Endothelial cell of umbilical vein (primary cell): ENCODE measurements at regions not wholly inside any gene's neighbourhood (a gene's known extent, or its start where the extent isn't known, plus 50 kb on each side); places are given as distances from the start of the nearest gene placed in this dataset.

Experiments
- POLR2A ChIP-seq: IDR thresholded peaks from 2 replicates; pipeline ENCODE4 v1.6.1; 2012; ENCODE audit warnings: low read depth, mild to moderate bottlenecking, control low read depth, low read length
- TF ChIP-seq, protein P1 (sequence below), 2 donors: IDR thresholded peaks; 1 replicate in 1 of 2; 2 replicates in 1 of 2; pipeline ENCODE4 v1.5.1; 2011; ENCODE audit warnings: low read length in 2 of 2, mild to moderate bottlenecking in 2 of 2, moderate library complexity in 2 of 2, control low read depth in 1 of 2, inconsistent platforms in 1 of 2, low read depth in 1 of 2; ENCODE audit not compliant: insufficient read depth in 1 of 2; ENCODE audit errors: extremely low read depth in 1 of 2

DNA sequence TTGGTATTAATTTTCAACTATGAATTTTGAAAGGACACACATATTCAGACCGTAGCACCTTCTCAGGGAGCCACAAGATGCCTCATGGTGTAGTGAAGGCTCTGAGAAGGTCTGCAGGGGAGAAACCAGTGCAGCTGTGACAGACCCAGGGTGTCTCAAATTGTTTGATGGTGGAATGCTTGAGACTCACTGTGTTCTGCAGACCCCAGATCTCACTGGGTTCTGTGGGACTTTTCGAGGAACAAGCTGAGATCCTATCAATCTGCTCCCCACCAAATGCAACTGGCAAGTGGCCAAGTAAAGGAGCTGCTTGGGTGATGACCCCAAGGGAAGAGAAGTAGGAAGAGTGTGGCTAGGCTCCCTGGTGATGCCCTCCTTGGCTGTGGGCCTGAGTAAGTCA, 130.5 kb upstream of the UNC5B start:
- TF ChIP-seq POLR2A: no peak
- TF ChIP-seq, protein P1, sequence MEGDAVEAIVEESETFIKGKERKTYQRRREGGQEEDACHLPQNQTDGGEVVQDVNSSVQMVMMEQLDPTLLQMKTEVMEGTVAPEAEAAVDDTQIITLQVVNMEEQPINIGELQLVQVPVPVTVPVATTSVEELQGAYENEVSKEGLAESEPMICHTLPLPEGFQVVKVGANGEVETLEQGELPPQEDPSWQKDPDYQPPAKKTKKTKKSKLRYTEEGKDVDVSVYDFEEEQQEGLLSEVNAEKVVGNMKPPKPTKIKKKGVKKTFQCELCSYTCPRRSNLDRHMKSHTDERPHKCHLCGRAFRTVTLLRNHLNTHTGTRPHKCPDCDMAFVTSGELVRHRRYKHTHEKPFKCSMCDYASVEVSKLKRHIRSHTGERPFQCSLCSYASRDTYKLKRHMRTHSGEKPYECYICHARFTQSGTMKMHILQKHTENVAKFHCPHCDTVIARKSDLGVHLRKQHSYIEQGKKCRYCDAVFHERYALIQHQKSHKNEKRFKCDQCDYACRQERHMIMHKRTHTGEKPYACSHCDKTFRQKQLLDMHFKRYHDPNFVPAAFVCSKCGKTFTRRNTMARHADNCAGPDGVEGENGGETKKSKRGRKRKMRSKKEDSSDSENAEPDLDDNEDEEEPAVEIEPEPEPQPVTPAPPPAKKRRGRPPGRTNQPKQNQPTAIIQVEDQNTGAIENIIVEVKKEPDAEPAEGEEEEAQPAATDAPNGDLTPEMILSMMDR (IDR thresholded peaks at IDR 0.05; ENCODE audit: extremely low read depth in 1 of 2, insufficient read depth in 1 of 2, low read depth in 1 of 2, low read length in 2 of 2): no peak
